Breast epithelium (tissue), 4 donors: ENCODE measurements at regions not wholly inside any gene's neighbourhood (a gene's known extent, or its start where the extent isn't known, plus 50 kb on each side); places are given as distances from the start of the nearest gene placed in this dataset.

Experiments
- DNase-seq, 2 donors: peaks; one replicate each; pipeline ENCODE4 v3.0.0-alpha.2; 2019; ENCODE audit warnings: low spot score in 2 of 2
- H3K27ac ChIP-seq, 2 donors: fragments of 200-600 bp; sonication (generic) in 1 of 2; one replicate each; pipeline ENCODE4 v1.5.1; 2016 to 2019; ENCODE audit warnings: mild to moderate bottlenecking in 1 of 2
- H3K27me3 ChIP-seq, 2 donors: fragments of 200-600 bp; sonication (generic) in 1 of 2; one replicate each; pipeline versions ENCODE4 v1.5.1 to v1.6.0; 2017 to 2019; ENCODE audit warnings: control low read depth in 1 of 2, mild to moderate bottlenecking in 1 of 2
- H3K36me3 ChIP-seq: fragments of 200-600 bp; one replicate; pipeline ENCODE4 v1.5.1; 2019
- H3K4me1 ChIP-seq, 2 donors: fragments of 200-600 bp; sonication (generic); one replicate each; pipeline ENCODE4 v1.5.1; 2016 to 2019; ENCODE audit warnings: control low read depth in 1 of 2
- H3K4me3 ChIP-seq, 3 donors: fragments of 200-600 bp; sonication (generic); 1 replicate in 2 of 3; 2 replicates in 1 of 3; pipeline ENCODE4 v1.5.1; 2016 to 2019; ENCODE audit warnings: mild to moderate bottlenecking in 3 of 3, moderate library complexity in 2 of 3
- H3K9me3 ChIP-seq, 2 donors: fragments of 200-600 bp; sonication (generic) in 1 of 2; one replicate each; pipeline ENCODE4 v1.5.1; 2016 to 2019; ENCODE audit warnings: control low read depth in 1 of 2
- POLR2A ChIP-seq: fragments of 450-650 bp; IDR thresholded peaks from one replicate; pipeline ENCODE4 v1.6.1; 2016; ENCODE audit warnings: antibody characterized with exemption, mild to moderate bottlenecking, moderate library complexity
- POLR2AphosphoS5 ChIP-seq, 3 donors: sonication (generic); formaldehyde crosslinking; IDR thresholded peaks; one replicate each; pipeline ENCODE4 v1.6.1; 2017; ENCODE audit warnings: antibody characterized with exemption in 3 of 3
- intact Hi-C: fragments of 100-400 bp; cut with DNase I; formaldehyde crosslinking; loops from one replicate; pipeline ENCODE4 v1.15.1; 2023; ENCODE audit warnings: low total_unique reads
- TF ChIP-seq, protein P1 (sequence below), 3 donors: fragments of 450-650 bp; IDR thresholded peaks; one replicate each; pipeline ENCODE4 v1.5.1; 2016 to 2017; ENCODE audit warnings: antibody characterized with exemption in 3 of 3, mild to moderate bottlenecking in 3 of 3, moderate library complexity in 3 of 3

DNA sequence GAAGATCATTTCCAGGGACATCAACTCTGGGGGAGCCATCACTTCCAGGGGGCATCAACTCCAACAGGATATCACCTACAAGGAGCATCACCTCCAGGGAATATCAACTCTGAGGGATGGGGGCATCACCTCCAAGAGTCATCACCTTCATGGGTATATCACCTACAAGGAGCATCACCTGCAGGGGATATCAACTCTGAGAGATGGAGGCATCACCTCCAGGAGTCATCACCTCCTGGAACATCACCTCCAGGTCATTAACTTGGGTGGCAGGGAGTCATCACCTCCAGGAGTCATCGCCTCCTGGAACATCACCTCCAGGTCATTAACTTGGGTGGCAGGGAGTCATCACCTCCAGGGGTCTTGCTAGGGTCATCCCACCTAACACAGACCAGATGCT is 167.6 kb downstream of the NDUFA10 start:
- Histone ChIP-seq H3K27me3 (no peaks in the 10 kb centered on the region), H3K9me3 (no peaks in the 10 kb centered on the region), H3K4me3 (no peak overlapping the region), H3K36me3 (no peaks in the 10 kb centered on the region), H3K4me1 (no peaks in the 10 kb centered on the region), H3K27ac (no peak overlapping the region)
- no peak for DNase-seq
- intact Hi-C loops = loop anchor here (5.0 kb wide), 1 partner anchor 440 kb away; no protein-coding TSS in a partner anchor
- no peak for TF ChIP-seq POLR2AphosphoS5 (IDR thresholded peaks at IDR 0.05)
- TF ChIP-seq, protein P1, sequence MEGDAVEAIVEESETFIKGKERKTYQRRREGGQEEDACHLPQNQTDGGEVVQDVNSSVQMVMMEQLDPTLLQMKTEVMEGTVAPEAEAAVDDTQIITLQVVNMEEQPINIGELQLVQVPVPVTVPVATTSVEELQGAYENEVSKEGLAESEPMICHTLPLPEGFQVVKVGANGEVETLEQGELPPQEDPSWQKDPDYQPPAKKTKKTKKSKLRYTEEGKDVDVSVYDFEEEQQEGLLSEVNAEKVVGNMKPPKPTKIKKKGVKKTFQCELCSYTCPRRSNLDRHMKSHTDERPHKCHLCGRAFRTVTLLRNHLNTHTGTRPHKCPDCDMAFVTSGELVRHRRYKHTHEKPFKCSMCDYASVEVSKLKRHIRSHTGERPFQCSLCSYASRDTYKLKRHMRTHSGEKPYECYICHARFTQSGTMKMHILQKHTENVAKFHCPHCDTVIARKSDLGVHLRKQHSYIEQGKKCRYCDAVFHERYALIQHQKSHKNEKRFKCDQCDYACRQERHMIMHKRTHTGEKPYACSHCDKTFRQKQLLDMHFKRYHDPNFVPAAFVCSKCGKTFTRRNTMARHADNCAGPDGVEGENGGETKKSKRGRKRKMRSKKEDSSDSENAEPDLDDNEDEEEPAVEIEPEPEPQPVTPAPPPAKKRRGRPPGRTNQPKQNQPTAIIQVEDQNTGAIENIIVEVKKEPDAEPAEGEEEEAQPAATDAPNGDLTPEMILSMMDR (IDR thresholded peaks at IDR 0.05) = no peak
- TF ChIP-seq POLR2A = no peak

DNA sequence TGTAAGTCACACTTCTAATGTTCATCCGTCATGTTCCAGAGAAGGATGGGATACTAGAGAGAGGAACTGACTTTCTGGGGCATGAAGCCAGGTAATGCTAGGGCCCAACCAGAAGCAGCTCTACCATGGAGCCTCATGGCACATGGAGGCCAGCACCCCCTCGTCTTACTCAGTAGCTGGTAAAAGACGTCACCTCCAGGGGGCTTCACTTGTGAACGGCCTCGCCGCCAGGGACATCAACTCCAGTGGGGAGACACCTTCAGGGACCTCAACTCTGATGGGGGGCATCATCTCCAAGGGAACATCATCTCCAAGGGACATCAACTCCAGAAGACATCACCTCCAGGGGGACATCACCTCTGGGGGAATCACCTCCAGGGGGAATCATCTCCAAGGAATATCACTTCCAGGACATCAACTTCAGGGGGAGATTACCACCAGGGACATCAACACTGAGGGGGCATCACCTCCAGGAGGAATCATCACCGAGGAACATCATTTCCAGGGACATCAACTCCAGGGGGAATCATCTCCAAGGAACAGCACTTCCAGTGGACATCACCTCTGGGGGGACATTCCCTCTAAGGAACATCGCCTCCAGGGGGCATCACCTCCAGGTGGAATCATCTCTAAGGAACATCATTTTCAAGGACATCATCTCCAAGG is 168.4 kb downstream of the NDUFA10 start:
- Histone ChIP-seq H3K36me3 (no peaks in the 10 kb centered on the region), H3K4me1 (no peaks in the 10 kb centered on the region), H3K27ac (no peak overlapping the region), H3K4me3 (no peak overlapping the region), H3K9me3 (no peaks in the 10 kb centered on the region), H3K27me3 (no peaks in the 10 kb centered on the region)
- intact Hi-C loops = loop anchor here (5.0 kb wide), 1 partner anchor 441 kb away; no protein-coding TSS in a partner anchor
- DNase-seq = no peak
- TF ChIP-seq POLR2A (no peak), POLR2AphosphoS5 (IDR thresholded peaks at IDR 0.05) (no peak)
- TF ChIP-seq, protein P1 (IDR thresholded peaks at IDR 0.05) = no peak

DNA sequence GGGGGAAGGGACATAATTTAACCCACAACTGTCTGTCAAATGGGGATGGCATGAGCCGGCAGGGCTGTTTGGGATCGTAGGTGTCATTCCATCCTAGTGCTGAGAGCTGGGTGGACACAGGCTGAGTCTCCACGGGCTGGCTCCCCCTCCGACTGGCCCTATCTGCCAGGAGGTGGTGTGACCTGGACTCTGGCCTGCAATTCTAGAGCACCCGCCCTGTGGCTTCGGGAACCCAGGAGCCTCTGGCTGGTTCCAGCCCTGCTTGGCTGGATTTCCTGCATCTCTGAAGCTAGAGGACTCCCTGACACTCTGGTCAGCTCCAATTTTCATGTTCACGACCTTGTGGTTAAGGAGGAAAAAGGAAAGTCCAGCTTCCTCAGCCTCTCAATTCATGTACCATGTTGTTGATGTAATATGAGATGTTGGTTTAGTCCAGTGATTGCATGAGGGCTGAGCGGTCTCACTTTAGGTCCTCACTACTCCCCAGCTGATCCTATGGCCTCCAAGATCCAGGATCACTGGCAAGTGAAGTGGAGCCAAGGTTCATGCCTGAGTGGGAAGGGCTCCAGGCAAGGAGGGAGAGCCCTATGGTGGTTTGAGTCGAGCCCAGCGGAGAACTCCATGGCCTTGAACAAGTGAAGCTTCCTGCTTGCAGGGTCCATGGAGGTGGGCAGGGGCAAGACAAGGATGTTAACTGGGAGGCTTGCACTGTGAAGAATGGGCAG is 169.1 kb downstream of the NDUFA10 start:
- H3K4me1 ChIP-seq = no peaks in the 10 kb centered on the region

DNA sequence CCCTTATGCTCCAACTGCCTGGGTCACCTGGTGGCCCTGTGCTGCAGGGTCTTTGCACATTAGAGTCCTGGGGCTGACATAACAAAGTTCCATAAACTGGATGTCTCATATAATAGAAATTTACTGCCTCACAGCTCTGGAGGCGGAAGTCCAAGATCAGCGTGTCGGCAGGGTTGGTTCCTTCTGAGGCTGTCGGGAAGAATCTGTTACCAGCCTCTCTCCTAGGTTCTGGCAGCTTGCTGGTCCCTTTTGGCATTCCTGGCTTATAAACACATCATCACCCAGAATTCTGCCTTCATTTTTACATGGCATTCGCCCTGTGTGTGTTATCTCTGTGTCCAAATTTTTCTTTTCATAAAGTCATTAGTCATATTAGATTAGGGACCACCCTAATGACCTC is 170.5 kb downstream of the NDUFA10 start:
- intact Hi-C loops = no loop called here
- no peaks in the 10 kb centered on the region for H3K36me3 ChIP-seq
- no peaks in the 10 kb centered on the region for H3K27me3 ChIP-seq
- H3K9me3 ChIP-seq = peaks cover 7 to 15% of the 10 kb centered on the region in 2 donors
- no peak for DNase-seq
- H3K4me3 ChIP-seq = no peak overlapping the region
- no peaks in the 10 kb centered on the region for H3K4me1 ChIP-seq
- no peak for TF ChIP-seq POLR2A
- TF ChIP-seq, protein P1 (IDR thresholded peaks at IDR 0.05) = no peak
- TF ChIP-seq POLR2AphosphoS5 (IDR thresholded peaks at IDR 0.05) = no peak
- H3K27ac ChIP-seq = no peak overlapping the region

More for the DNA sequence above, 169.1 kb downstream of the NDUFA10 start:
- DNase-seq = no peak
- H3K36me3 ChIP-seq = no peaks in the 10 kb centered on the region
- no peaks in the 10 kb centered on the region for H3K27me3 ChIP-seq
- TF ChIP-seq POLR2AphosphoS5 (IDR thresholded peaks at IDR 0.05) (no peak), POLR2A (no peak)
- TF ChIP-seq, protein P1 (IDR thresholded peaks at IDR 0.05) = no peak
- peaks cover 2 to 6% of the 10 kb centered on the region in 2 donors for H3K9me3 ChIP-seq
- H3K4me3 ChIP-seq = no peak overlapping the region
- intact Hi-C loops = loop anchor here (5.0 kb wide), 1 partner anchor 441 kb away; no protein-coding TSS in a partner anchor
- peak overlapping the region in 1 of 2 donors; percentile 32 for H3K27ac ChIP-seq
